DOHH2 (cell line): ENCODE measurements at regions not wholly inside any gene's neighbourhood (a gene's known extent, or its start where the extent isn't known, plus 50 kb on each side); places are given as distances from the start of the nearest gene placed in this dataset.

Experiments
- CTCF ChIP-seq: fragments of 200-600 bp; sonication (generic); IDR thresholded peaks from one replicate; pipeline ENCODE4 v1.5.1; 2014; ENCODE audit warnings: antibody characterized with exemption, mild to moderate bottlenecking, low read depth, low read length; ENCODE audit not compliant: poor library complexity, severe bottlenecking
- EZH2phosphoT487 ChIP-seq: fragments of 200-600 bp; sonication (generic); IDR thresholded peaks from 2 replicates; pipeline ENCODE4 v1.6.1; 2017; ENCODE audit warnings: borderline replicate concordance, mild to moderate bottlenecking, antibody characterized with exemption, low read length, moderate library complexity, mixed read lengths

GRCh38 chr3:72391659-72392058 is 456.6 kb downstream of the SHQ1 start:
- no peak for TF ChIP-seq CTCF
- TF ChIP-seq EZH2phosphoT487 = no peak
